Heart left ventricle (tissue), 16 donors: ENCODE measurements at regions not wholly inside any gene's neighbourhood (a gene's known extent, or its start where the extent isn't known, plus 50 kb on each side); places are given as distances from the start of the nearest gene placed in this dataset.

Experiments used
- ATAC-seq, 4 donors: fragments of 200-7000 bp; cut with Tn5 transposase; one replicate each; pipeline ENCODE4 v1.9.1; 2020 to 2022; ENCODE audit warnings: moderate library complexity in 4 of 4, mild to moderate bottlenecking in 3 of 4, moderate number of reproducible peaks in 1 of 4
- DNase-seq, 5 donors: peaks; one replicate each; pipeline ENCODE4 v3.0.0-alpha.2; 2020
- H3K27ac ChIP-seq, 12 donors: fragments of 200-600 bp; sonication (generic) in 4 of 12; one replicate each; pipeline versions ENCODE4 v1.5.0 to v1.8.0; 2016 to 2022; ENCODE audit warnings: mild to moderate bottlenecking in 2 of 12
- H3K27me3 ChIP-seq, 9 donors: fragments of 200-600 bp; sonication (generic) in 2 of 9; one replicate each; pipeline versions ENCODE4 v1.5.1 to v1.8.0; 2016 to 2022; ENCODE audit warnings: mild to moderate bottlenecking in 3 of 9
- H3K36me3 ChIP-seq, 9 donors: fragments of 200-600 bp; sonication (generic) in 2 of 9; one replicate each; pipeline versions ENCODE4 v1.5.0 to v1.8.0; 2018 to 2022; ENCODE audit warnings: mild to moderate bottlenecking in 2 of 9
- H3K4me1 ChIP-seq, 12 donors: fragments of 200-600 bp; sonication (generic) in 4 of 12; one replicate each; pipeline versions ENCODE4 v1.5.0 to v1.8.0; 2016 to 2022; ENCODE audit warnings: mild to moderate bottlenecking in 3 of 12
- H3K4me3 ChIP-seq, 12 donors: fragments of 200-600 bp; sonication (generic) in 4 of 12; one replicate each; pipeline versions ENCODE4 v1.5.0 to v1.8.0; 2017 to 2022; ENCODE audit warnings: mild to moderate bottlenecking in 9 of 12, moderate library complexity in 4 of 12
- H3K9me3 ChIP-seq, 12 donors: fragments of 200-600 bp; sonication (generic) in 4 of 12; one replicate each; pipeline versions ENCODE4 v1.5.0 to v1.8.0; 2016 to 2022; ENCODE audit warnings: mild to moderate bottlenecking in 1 of 12
- CTCF ChIP-seq, 12 donors: fragments of 200-600 bp; sonication (generic) in 4 of 12; IDR thresholded peaks; one replicate each; pipeline versions ENCODE4 v1.5.0 to v1.8.0; 2018 to 2022; ENCODE audit warnings: antibody characterized with exemption in 12 of 12, mild to moderate bottlenecking in 5 of 12
- POLR2A ChIP-seq, 2 donors: fragments of 450-650 bp; IDR thresholded peaks; one replicate each; pipeline ENCODE4 v1.6.1; 2017; ENCODE audit warnings: antibody characterized with exemption in 2 of 2, mild to moderate bottlenecking in 2 of 2, moderate library complexity in 2 of 2
- WGBS, 4 donors: extraction: QIAGEN DNeasy Blood & Tissue Kit in 2 of 4; methylation state at CpG; one replicate each; pipeline versions ENCODE4 v1.1.5 to v1.1.7; 2013 to 2018; 5-methylcytosine and 5-hydroxymethylcytosine counted together
- intact Hi-C, 10 donors: fragments of 100-400 bp; cut with DNase I; formaldehyde crosslinking; loops; one replicate each; pipeline versions ENCODE4 v1.11.1 to v1.14.2; 2022
- donor health status: ischemic (EF 13 %, LVEDD 7.1; RV severe dilation, severe dysfunction).
- donor health status: healthy with polysubstance abuse.
- donor health status: DM: no; HTN: yes; CAD: no.
- donor health status: DM: no; HTN: no; CAD: no.
- donor health status: ischemic (EF 25% LVEDD 6.9; RV normal size, moderate dysfunction).
- donor health status: ischemic (EF 25% LVEDD 5.7; RV mildly dilated, moderate dysfunction).
- donor health status: healthy.
- donor health status: DM: yes; HTN: yes; CAD: no.
- donor health status: ischemic (EF 35%, LVEDD 5.7; RV mildly dilated, moderate dysfunction).
- donor health status: nonischemic (EF 11% LVEDD 7.7; RV severe dilation, severe dysfunction).
- donor health status: DM: yes; HTN: yes; CAD: no.
- donor health status: PGD.
- donor health status: ischemic (EF 29% LVEDD 5.4; RV normal size, mild dysfunction).
- donor health status: nonischemic (EF 23%, LVEDD 6.1; RV moderate dilation, normal function).

- Histone ChIP-seq H3K36me3 (no peaks in the 10 kb centered on the region), H3K27me3 (no peaks in the 10 kb centered on the region), H3K4me1 (no peaks in the 10 kb centered on the region), H3K4me3 (no peak overlapping the region), H3K9me3 (no peaks in the 10 kb centered on the region), H3K27ac (no peak overlapping the region)
- TF ChIP-seq CTCF (IDR thresholded peaks at IDR 0.05) (peak in 2 of 12 donors; percentile 9 to 16), POLR2A (IDR thresholded peaks at IDR 0.05) (no peak)
- WGBS, 4 donors = 52 to 67% (median 61%) methylated on average over 1 of the region's 1 CpG
- ATAC-seq = no peak
- intact Hi-C loops = loop anchor here in 1 of 10 donors (5.0 kb wide), 1 partner anchor 1392 kb away; no protein-coding TSS in a partner anchor
- DNase-seq = no peak
These were observed 321.2 kb upstream of the ADGRB3 start for GRCh38 chr6:68313911-68314310.

GRCh38 chr6:68307301-68307700 lies 327.8 kb upstream of the ADGRB3 start:
- intact Hi-C loops = no loop called here
- DNase-seq = no peak
- H3K9me3 ChIP-seq = peaks cover 0 to 10% (median 0%) of the 10 kb centered on the region in 12 donors
- no peak overlapping the region for H3K27ac ChIP-seq
- H3K4me1 ChIP-seq = no peaks in the 10 kb centered on the region
- no peaks in the 10 kb centered on the region for H3K36me3 ChIP-seq
- 53 to 73% (median 58%) methylated on average over 1 of the region's 1 CpG for WGBS, 4 donors
- H3K27me3 ChIP-seq = no peaks in the 10 kb centered on the region
- TF ChIP-seq CTCF (IDR thresholded peaks at IDR 0.05) (no peak), POLR2A (IDR thresholded peaks at IDR 0.05) (no peak)
- no peak for ATAC-seq
- no peak overlapping the region for H3K4me3 ChIP-seq

- H3K27me3 ChIP-seq = no peaks in the 10 kb centered on the region
- no peak for TF ChIP-seq POLR2A (IDR thresholded peaks at IDR 0.05)
- TF ChIP-seq CTCF (IDR thresholded peaks at IDR 0.05) = no peak
- H3K4me3 ChIP-seq = no peak overlapping the region
- peaks cover 0 to 26% (median 2%) of the 10 kb centered on the region in 12 donors for H3K9me3 ChIP-seq
- ATAC-seq (no peak), DNase-seq (no peak)
- no peaks in the 10 kb centered on the region for H3K36me3 ChIP-seq
- no peak overlapping the region for H3K27ac ChIP-seq
- intact Hi-C loops = no loop called here
- H3K4me1 ChIP-seq = no peaks in the 10 kb centered on the region
These were observed 339.0 kb upstream of the ADGRB3 start for GRCh38 chr6:68296126-68296525.

- no peak overlapping the region for H3K4me3 ChIP-seq
- no peaks in the 10 kb centered on the region for H3K36me3 ChIP-seq
- intact Hi-C loops = no loop called here
- no peaks in the 10 kb centered on the region for H3K4me1 ChIP-seq
- no peaks in the 10 kb centered on the region for H3K27me3 ChIP-seq
- TF ChIP-seq POLR2A (IDR thresholded peaks at IDR 0.05) = no peak
- no peak for ATAC-seq
- peaks cover 0 to 11% (median 0%) of the 10 kb centered on the region in 12 donors for H3K9me3 ChIP-seq
- 0 to 93% (median 40%) methylated on average over 1 of the region's 1 CpG for WGBS, 4 donors
- no peak overlapping the region for H3K27ac ChIP-seq
- no peak for DNase-seq
These were observed 352.4 kb upstream of the ADGRB3 start for GRCh38 chr6:68282646-68283045.

- no peak for TF ChIP-seq POLR2A (IDR thresholded peaks at IDR 0.05)
- no peak for TF ChIP-seq CTCF (IDR thresholded peaks at IDR 0.05)
- no peaks in the 10 kb centered on the region for H3K36me3 ChIP-seq
- H3K27me3 ChIP-seq = no peaks in the 10 kb centered on the region
- WGBS, 4 donors = 81 to 86% (median 84%) methylated on average over 3 of the region's 3 CpGs
- H3K4me1 ChIP-seq = no peaks in the 10 kb centered on the region
- no peak overlapping the region for H3K27ac ChIP-seq
- DNase-seq = no peak
- ATAC-seq = no peak
- intact Hi-C loops = no loop called here
- no peak overlapping the region for H3K4me3 ChIP-seq
- peaks cover 0 to 11% (median 0%) of the 10 kb centered on the region in 12 donors for H3K9me3 ChIP-seq
These were observed 355.1 kb upstream of the ADGRB3 start for GRCh38 chr6:68279793-68280557.
